HCT116 (cell line): ENCODE measurements at regions not wholly inside any gene's neighbourhood (a gene's known extent, or its start where the extent isn't known, plus 50 kb on each side); places are given as distances from the start of the nearest gene placed in this dataset.

ENCODE experiments used
- ATAC-seq: fragments of 200-7000 bp; cut with Tn5 transposase; 2 replicates; pipeline ENCODE4 v1.9.1; 2020; ENCODE audit warnings: mild to moderate bottlenecking, moderate library complexity
- BruUV-seq: library from RNA; stranded (reverse); fragments of 400-500 nt; replicated peaks from 2 replicates; lab custom pipeline; 2021; lab: Mats Ljungman, UMichigan
- CTCF ChIA-PET: fragments of 300-600 bp; sonication (Branson Sonifier 250); formaldehyde crosslinking; loops from one replicate; lab custom pipeline; 2021; ENCODE audit warnings: antibody characterized with exemption; lab: Charles Lee
- POLR2A ChIA-PET: fragments of 300-600, 350-600 bp; sonication (Branson Sonifier 250); formaldehyde crosslinking; loops from one replicate; lab custom pipeline; 2021; ENCODE audit warnings: antibody characterized with exemption; lab: Charles Lee
- RAD21 ChIA-PET, 2 experiments: fragments of 300-600 bp; sonication (Branson Sonifier 250); formaldehyde crosslinking; loops; one replicate each; lab custom pipeline; 2023; ENCODE audit warnings: low total read pairs in 2 of 2; ENCODE audit not compliant: uncharacterized antibody in 2 of 2, unreplicated experiment in 2 of 2, low non-redundant PET in 1 of 2; lab: Charles Lee
- DNase-seq: peaks from one replicate; pipeline ENCODE4 v3.0.0-alpha.2; 2010; ENCODE audit warnings: low read depth, low spot score
- H2AFZ ChIP-seq: fragments of 200-600 bp; shearing (Covaris generic), sonication (generic); 2 replicates; pipeline ENCODE4 v1.6.1; 2017; ENCODE audit warnings: low read depth, mixed run types, mixed read lengths, antibody characterized with exemption, low read length; ENCODE audit not compliant: poor library complexity, severe bottlenecking
- H3K27ac ChIP-seq: 2 replicates; pipeline ENCODE4 v1.5.1; 2012; ENCODE audit warnings: low read depth, low read length
- H3K27me3 ChIP-seq: fragments of 200-600 bp; sonication (generic); 2 replicates; pipeline ENCODE4 v1.6.1; 2016; ENCODE audit warnings: mixed run types, low read length, mixed read lengths; ENCODE audit not compliant: insufficient read depth
- H3K36me3 ChIP-seq, 2 experiments: fragments of 200-500 bp in 1 of 2; fragments of 200-600 bp in 1 of 2; sonication (Bioruptor generic) in 1 of 2; sonication (generic) in 1 of 2; 2 replicates each; pipeline versions ENCODE4 v1.5.1 to v1.6.1; 2014 to 2016; ENCODE audit warnings: low read length in 2 of 2, inconsistent platforms in 1 of 2, mixed read lengths in 1 of 2, mixed run types in 1 of 2; ENCODE audit not compliant: insufficient read depth in 2 of 2, control insufficient read depth in 1 of 2
- H3K4me1 ChIP-seq, 2 experiments: fragments of 200-600 bp in 1 of 2; sonication (generic) in 1 of 2; 2 replicates each; pipeline versions ENCODE4 v1.5.1 to v1.6.1; 2012 to 2017; ENCODE audit warnings: low read length in 2 of 2, inconsistent platforms in 1 of 2, mild to moderate bottlenecking in 1 of 2, mixed read lengths in 1 of 2, mixed run types in 1 of 2, moderate library complexity in 1 of 2; ENCODE audit not compliant: insufficient read depth in 2 of 2, control insufficient read depth in 1 of 2
- H3K4me2 ChIP-seq: fragments of 200-600 bp; sonication (generic); 2 replicates; pipeline ENCODE4 v1.6.1; 2017; ENCODE audit warnings: mixed run types, low read length, mixed read lengths
- H3K4me3 ChIP-seq, 2 experiments: fragments of 200-600 bp in 1 of 2; sonication (generic) in 1 of 2; replicated peaks in 1 of 2; 2 replicates each; pipeline ENCODE4 v1.5.1; 2011 to 2016; ENCODE audit warnings: low read length in 2 of 2, control low read depth in 1 of 2, low read depth in 1 of 2, mild to moderate bottlenecking in 1 of 2, mixed read lengths in 1 of 2, mixed run types in 1 of 2
- H3K79me2 ChIP-seq: fragments of 200-600 bp; sonication (generic); 2 replicates; pipeline ENCODE4 v1.6.1; 2017; ENCODE audit warnings: mild to moderate bottlenecking, mixed run types, low read length, moderate library complexity, mixed read lengths; ENCODE audit not compliant: insufficient read depth
- H3K9ac ChIP-seq: fragments of 200-600 bp; sonication (generic); 2 replicates; pipeline ENCODE4 v1.6.1; 2016; ENCODE audit warnings: low read length, mixed read lengths
- H3K9me2 ChIP-seq: fragments of 200-600 bp; sonication (generic), shearing (Covaris generic); 2 replicates; pipeline ENCODE4 v1.6.1; 2017; ENCODE audit warnings: mixed run types, mild to moderate bottlenecking, moderate library complexity; ENCODE audit not compliant: insufficient read depth
- H3K9me3 ChIP-seq, 2 experiments: fragments of 200-500 bp in 1 of 2; fragments of 200-600 bp in 1 of 2; sonication (Bioruptor generic) in 1 of 2; sonication (generic) in 1 of 2; 2 replicates each; pipeline ENCODE4 v1.6.1; 2014 to 2017; ENCODE audit warnings: low read length in 2 of 2, mixed read lengths in 2 of 2, inconsistent platforms in 1 of 2, low read depth in 1 of 2, mild to moderate bottlenecking in 1 of 2, mixed run types in 1 of 2, moderate library complexity in 1 of 2; ENCODE audit not compliant: control insufficient read depth in 1 of 2, insufficient read depth in 1 of 2
- H4K20me1 ChIP-seq: fragments of 200-600 bp; sonication (generic), shearing (Covaris generic); 2 replicates; pipeline ENCODE4 v1.6.1; 2017; ENCODE audit warnings: mixed run types, mild to moderate bottlenecking, moderate library complexity; ENCODE audit not compliant: insufficient read depth
- CBX3 ChIP-seq: IDR thresholded peaks from 2 replicates; pipeline ENCODE4 v1.6.1; 2012; ENCODE audit warnings: low read depth
- CEBPB ChIP-seq: IDR thresholded peaks from 2 replicates; pipeline ENCODE4 v1.6.1; 2012; ENCODE audit warnings: low read depth
- EGR1 ChIP-seq: IDR thresholded peaks from 2 replicates; pipeline ENCODE4 v1.6.1; 2012; ENCODE audit warnings: low read depth
- ELF1 ChIP-seq: IDR thresholded peaks from 2 replicates; pipeline ENCODE4 v1.6.1; 2012; ENCODE audit warnings: low read depth, borderline replicate concordance
- EZH2 ChIP-seq: fragments of 200-600 bp; sonication (generic); IDR thresholded peaks from 2 replicates; pipeline ENCODE4 v1.6.1; 2017; ENCODE audit warnings: antibody characterized with exemption, mixed run types
- EZH2phosphoT487 ChIP-seq: fragments of 200-600 bp; IDR thresholded peaks from 2 replicates; pipeline ENCODE4 v1.6.1; 2018; ENCODE audit warnings: antibody characterized with exemption, borderline replicate concordance
- FOSL1 ChIP-seq: IDR thresholded peaks from 2 replicates; pipeline ENCODE4 v1.6.1; 2012; ENCODE audit warnings: low read depth
- JUND ChIP-seq: IDR thresholded peaks from 2 replicates; pipeline ENCODE4 v1.6.1; 2012
- POLR2A ChIP-seq: IDR thresholded peaks from 2 replicates; pipeline ENCODE4 v1.7.0; 2011; ENCODE audit warnings: borderline replicate concordance; ENCODE audit not compliant: insufficient read depth, insufficient read length; ENCODE audit errors: extremely low read depth
- RAD21 ChIP-seq: IDR thresholded peaks from 2 replicates; pipeline ENCODE4 v1.6.1; 2012; ENCODE audit warnings: low read depth, mild to moderate bottlenecking
- SIN3A ChIP-seq: IDR thresholded peaks from 2 replicates; pipeline ENCODE4 v1.6.1; 2012; ENCODE audit warnings: low read depth
- SP1 ChIP-seq: IDR thresholded peaks from 2 replicates; pipeline ENCODE4 v1.6.1; 2012; ENCODE audit warnings: low read depth
- TCF7L2 ChIP-seq: IDR thresholded peaks from 2 replicates; pipeline ENCODE4 v1.7.0; 2011; ENCODE audit warnings: borderline replicate concordance, inconsistent platforms; ENCODE audit not compliant: insufficient read depth, insufficient read length; ENCODE audit errors: extremely low read depth
- ZFX ChIP-seq: fragments of 450-650 bp; IDR thresholded peaks from 2 replicates; pipeline ENCODE4 v1.6.1; 2017
- intact Hi-C: fragments of 100-400 bp; cut with micrococcal nuclease; formaldehyde crosslinking; loops from 2 replicates; pipeline ENCODE4 v1.10.0; 2022
- TF ChIP-seq, protein P1 (sequence below), 3 experiments: fragments of 200-600 bp in 1 of 3; sonication (generic) in 1 of 3; IDR thresholded peaks in 2 of 3; conservative IDR thresholded peaks in 1 of 3; 2 replicates each; pipeline ENCODE4 v1.5.1; 2012 to 2017; ENCODE audit warnings: low read depth in 2 of 3, low read length in 2 of 3, antibody characterized with exemption in 1 of 3, borderline replicate concordance in 1 of 3, control low read depth in 1 of 3, mild to moderate bottlenecking in 1 of 3, mixed read lengths in 1 of 3, mixed run types in 1 of 3, moderate library complexity in 1 of 3; ENCODE audit not compliant: insufficient read depth in 1 of 3
- TF ChIP-seq, protein P2 (sequence below): IDR thresholded peaks from 2 replicates; pipeline ENCODE4 v1.6.1; 2012
- TF ChIP-seq, protein P3 (sequence below): IDR thresholded peaks from 2 replicates; pipeline ENCODE4 v1.6.1; 2012; ENCODE audit warnings: low read depth
- TF ChIP-seq, protein P4 (sequence below): IDR thresholded peaks from 2 replicates; pipeline ENCODE4 v1.6.1; 2011; ENCODE audit warnings: mild to moderate bottlenecking, low read length, moderate library complexity; ENCODE audit not compliant: insufficient replicate concordance; ENCODE audit errors: extremely low read depth

DNA sequence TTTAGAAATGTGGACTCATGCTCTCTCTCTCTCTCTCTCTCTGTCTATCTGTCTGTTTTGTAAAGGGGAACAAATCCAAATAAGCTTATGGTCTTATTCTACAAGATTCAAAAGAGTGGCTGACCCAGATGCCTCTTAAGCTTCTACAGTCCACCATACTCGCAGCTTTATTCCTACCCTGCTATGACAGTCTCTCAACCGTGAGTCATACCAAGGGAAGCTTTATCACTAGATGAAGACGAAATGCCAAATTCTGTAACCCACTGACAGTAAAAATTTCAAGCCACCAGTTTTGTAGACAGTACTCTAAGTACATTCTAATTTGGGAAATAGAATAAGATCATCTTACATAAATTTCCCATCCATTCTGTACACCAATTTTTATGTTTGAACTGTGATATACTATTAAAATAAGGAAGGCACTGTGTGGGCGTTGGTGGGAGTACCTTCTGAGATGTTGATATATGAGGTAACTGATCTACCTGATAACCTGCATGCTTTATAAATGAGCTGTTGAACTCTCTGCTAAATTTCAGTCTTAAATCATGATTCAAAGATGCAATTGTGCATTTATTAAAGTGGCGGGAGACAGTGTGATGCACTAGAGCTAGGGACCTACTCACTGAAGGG is 153.2 kb downstream of the KLF6 start:
- Histone ChIP-seq H3K27ac (no peak overlapping the region), H3K4me2 (no peak overlapping the region), H3K9ac (no peak overlapping the region), H3K9me3 (no peaks in the 10 kb centered on the region), H3K9me2 (no peaks in the 10 kb centered on the region), H3K4me3 (no peak overlapping the region), H2AFZ (no peak overlapping the region), H3K79me2 (no peaks in the 10 kb centered on the region), H3K36me3 (no peaks in the 10 kb centered on the region), H3K27me3 (no peaks in the 10 kb centered on the region), H4K20me1 (no peaks in the 10 kb centered on the region), H3K4me1 (peaks cover 0 to 17% of the 10 kb centered on the region in 2 experiments; a peak in 3 of 4 replicates)
- intact Hi-C loops = no loop called here
- TF ChIP-seq CEBPB = no peak
- no peak for TF ChIP-seq EGR1
- TF ChIP-seq, protein P1, sequence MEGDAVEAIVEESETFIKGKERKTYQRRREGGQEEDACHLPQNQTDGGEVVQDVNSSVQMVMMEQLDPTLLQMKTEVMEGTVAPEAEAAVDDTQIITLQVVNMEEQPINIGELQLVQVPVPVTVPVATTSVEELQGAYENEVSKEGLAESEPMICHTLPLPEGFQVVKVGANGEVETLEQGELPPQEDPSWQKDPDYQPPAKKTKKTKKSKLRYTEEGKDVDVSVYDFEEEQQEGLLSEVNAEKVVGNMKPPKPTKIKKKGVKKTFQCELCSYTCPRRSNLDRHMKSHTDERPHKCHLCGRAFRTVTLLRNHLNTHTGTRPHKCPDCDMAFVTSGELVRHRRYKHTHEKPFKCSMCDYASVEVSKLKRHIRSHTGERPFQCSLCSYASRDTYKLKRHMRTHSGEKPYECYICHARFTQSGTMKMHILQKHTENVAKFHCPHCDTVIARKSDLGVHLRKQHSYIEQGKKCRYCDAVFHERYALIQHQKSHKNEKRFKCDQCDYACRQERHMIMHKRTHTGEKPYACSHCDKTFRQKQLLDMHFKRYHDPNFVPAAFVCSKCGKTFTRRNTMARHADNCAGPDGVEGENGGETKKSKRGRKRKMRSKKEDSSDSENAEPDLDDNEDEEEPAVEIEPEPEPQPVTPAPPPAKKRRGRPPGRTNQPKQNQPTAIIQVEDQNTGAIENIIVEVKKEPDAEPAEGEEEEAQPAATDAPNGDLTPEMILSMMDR (IDR thresholded peaks at IDR 0.05 in 2 of 3, conservative IDR thresholded peaks at IDR 0.05 in 1 of 3; ENCODE audit: borderline replicate concordance in 1 of 3, insufficient read depth in 1 of 3, low read depth in 2 of 3, low read length in 2 of 3) = no peak
- no peak for TF ChIP-seq CBX3
- TF ChIP-seq EZH2phosphoT487 = no peak
- no peak for TF ChIP-seq POLR2A
- TF ChIP-seq EZH2 = no peak
- TF ChIP-seq ZFX = no peak
- TF ChIP-seq, protein P2, sequence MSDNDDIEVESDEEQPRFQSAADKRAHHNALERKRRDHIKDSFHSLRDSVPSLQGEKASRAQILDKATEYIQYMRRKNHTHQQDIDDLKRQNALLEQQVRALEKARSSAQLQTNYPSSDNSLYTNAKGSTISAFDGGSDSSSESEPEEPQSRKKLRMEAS = no peak
- TF ChIP-seq, protein P3, sequence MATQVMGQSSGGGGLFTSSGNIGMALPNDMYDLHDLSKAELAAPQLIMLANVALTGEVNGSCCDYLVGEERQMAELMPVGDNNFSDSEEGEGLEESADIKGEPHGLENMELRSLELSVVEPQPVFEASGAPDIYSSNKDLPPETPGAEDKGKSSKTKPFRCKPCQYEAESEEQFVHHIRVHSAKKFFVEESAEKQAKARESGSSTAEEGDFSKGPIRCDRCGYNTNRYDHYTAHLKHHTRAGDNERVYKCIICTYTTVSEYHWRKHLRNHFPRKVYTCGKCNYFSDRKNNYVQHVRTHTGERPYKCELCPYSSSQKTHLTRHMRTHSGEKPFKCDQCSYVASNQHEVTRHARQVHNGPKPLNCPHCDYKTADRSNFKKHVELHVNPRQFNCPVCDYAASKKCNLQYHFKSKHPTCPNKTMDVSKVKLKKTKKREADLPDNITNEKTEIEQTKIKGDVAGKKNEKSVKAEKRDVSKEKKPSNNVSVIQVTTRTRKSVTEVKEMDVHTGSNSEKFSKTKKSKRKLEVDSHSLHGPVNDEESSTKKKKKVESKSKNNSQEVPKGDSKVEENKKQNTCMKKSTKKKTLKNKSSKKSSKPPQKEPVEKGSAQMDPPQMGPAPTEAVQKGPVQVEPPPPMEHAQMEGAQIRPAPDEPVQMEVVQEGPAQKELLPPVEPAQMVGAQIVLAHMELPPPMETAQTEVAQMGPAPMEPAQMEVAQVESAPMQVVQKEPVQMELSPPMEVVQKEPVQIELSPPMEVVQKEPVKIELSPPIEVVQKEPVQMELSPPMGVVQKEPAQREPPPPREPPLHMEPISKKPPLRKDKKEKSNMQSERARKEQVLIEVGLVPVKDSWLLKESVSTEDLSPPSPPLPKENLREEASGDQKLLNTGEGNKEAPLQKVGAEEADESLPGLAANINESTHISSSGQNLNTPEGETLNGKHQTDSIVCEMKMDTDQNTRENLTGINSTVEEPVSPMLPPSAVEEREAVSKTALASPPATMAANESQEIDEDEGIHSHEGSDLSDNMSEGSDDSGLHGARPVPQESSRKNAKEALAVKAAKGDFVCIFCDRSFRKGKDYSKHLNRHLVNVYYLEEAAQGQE = no peak
- no peak for TF ChIP-seq SIN3A
- TF ChIP-seq, protein P4, sequence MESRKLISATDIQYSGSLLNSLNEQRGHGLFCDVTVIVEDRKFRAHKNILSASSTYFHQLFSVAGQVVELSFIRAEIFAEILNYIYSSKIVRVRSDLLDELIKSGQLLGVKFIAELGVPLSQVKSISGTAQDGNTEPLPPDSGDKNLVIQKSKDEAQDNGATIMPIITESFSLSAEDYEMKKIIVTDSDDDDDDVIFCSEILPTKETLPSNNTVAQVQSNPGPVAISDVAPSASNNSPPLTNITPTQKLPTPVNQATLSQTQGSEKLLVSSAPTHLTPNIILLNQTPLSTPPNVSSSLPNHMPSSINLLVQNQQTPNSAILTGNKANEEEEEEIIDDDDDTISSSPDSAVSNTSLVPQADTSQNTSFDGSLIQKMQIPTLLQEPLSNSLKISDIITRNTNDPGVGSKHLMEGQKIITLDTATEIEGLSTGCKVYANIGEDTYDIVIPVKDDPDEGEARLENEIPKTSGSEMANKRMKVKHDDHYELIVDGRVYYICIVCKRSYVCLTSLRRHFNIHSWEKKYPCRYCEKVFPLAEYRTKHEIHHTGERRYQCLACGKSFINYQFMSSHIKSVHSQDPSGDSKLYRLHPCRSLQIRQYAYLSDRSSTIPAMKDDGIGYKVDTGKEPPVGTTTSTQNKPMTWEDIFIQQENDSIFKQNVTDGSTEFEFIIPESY = no peak
- no peak for TF ChIP-seq ELF1
- TF ChIP-seq TCF7L2 = no peak
- no peak for TF ChIP-seq RAD21
- TF ChIP-seq JUND = no peak
- TF ChIP-seq FOSL1 = no peak
- no peak for TF ChIP-seq SP1
- BruUV-seq = no TSS peak
- DNase-seq (no peak), ATAC-seq (no peak)
- ChIA-PET POLR2A (no interaction called here), RAD21 (no interaction called here), CTCF (no interaction called here)
